PFSK-1 (cell line): ENCODE measurements at regions not wholly inside any gene's neighbourhood (a gene's known extent, or its start where the extent isn't known, plus 50 kb on each side); places are given as distances from the start of the nearest gene placed in this dataset.

Experiments used
- FOXP2 ChIP-seq: optimal IDR thresholded peaks from 2 replicates; pipeline ENCODE3; 2011; ENCODE audit warnings: borderline replicate concordance, control low read depth, inconsistent platforms; ENCODE audit not compliant: insufficient read depth; ENCODE audit errors: extremely low read length, extremely low read depth
- POLR2AphosphoS5 ChIP-seq: IDR thresholded peaks from 2 replicates; pipeline ENCODE4 v1.6.1; 2012; ENCODE audit warnings: low read depth, mild to moderate bottlenecking, control low read depth, low read length, moderate library complexity
- REST ChIP-seq, 2 experiments: IDR thresholded peaks; 2 replicates each; pipeline versions ENCODE4 v1.6.1 to v1.8.0; 2011 to 2012; ENCODE audit warnings: low read depth in 2 of 2, low read length in 2 of 2, control low read depth in 1 of 2, inconsistent platforms in 1 of 2, mild to moderate bottlenecking in 1 of 2, moderate library complexity in 1 of 2; ENCODE audit not compliant: insufficient read depth in 1 of 2
- SIN3A ChIP-seq: IDR thresholded peaks from 2 replicates; pipeline ENCODE4 v1.6.1; 2012; ENCODE audit warnings: mild to moderate bottlenecking, low read length, moderate library complexity, borderline replicate concordance; ENCODE audit not compliant: insufficient read depth
- TAF1 ChIP-seq: IDR thresholded peaks from 2 replicates; pipeline ENCODE4 v1.6.1; 2012; ENCODE audit warnings: low read length, control low read depth, borderline replicate concordance; ENCODE audit not compliant: insufficient read depth

- TF ChIP-seq REST (IDR thresholded peaks at IDR 0.05; ENCODE audit: insufficient read depth in 1 of 2, low read depth in 2 of 2, low read length in 2 of 2) (no peak), POLR2AphosphoS5 (no peak), SIN3A (no peak), FOXP2 (no peak), TAF1 (no peak)
Observed at GRCh38 chr11:128372977-128373376, 214.4 kb downstream of the ETS1 start.

DNA sequence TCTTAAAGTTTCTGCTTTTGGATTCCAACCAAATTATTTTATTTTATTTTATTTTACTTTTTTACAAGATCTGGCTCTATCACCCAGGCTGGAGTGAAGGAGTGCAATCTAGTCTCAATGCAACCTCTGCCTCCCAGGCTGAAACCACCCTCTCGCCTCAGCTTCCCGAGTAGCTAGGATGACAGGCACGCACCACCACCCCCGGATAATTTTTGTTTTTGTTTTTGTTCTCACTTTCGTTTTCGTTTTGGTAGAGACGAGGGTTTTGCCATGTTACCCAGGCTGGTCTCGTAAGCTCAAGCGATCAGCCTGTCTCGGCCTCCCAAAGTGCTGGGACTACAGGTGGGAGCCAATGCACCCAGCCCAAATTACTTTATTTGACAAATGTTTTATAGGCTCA, 219.8 kb downstream of the ETS1 start:
- TF ChIP-seq POLR2AphosphoS5: no peak
- TF ChIP-seq FOXP2: no peak
- TF ChIP-seq TAF1: no peak
- TF ChIP-seq REST (IDR thresholded peaks at IDR 0.05; ENCODE audit: insufficient read depth in 1 of 2, low read depth in 2 of 2, low read length in 2 of 2): no peak
- TF ChIP-seq SIN3A: no peak

DNA sequence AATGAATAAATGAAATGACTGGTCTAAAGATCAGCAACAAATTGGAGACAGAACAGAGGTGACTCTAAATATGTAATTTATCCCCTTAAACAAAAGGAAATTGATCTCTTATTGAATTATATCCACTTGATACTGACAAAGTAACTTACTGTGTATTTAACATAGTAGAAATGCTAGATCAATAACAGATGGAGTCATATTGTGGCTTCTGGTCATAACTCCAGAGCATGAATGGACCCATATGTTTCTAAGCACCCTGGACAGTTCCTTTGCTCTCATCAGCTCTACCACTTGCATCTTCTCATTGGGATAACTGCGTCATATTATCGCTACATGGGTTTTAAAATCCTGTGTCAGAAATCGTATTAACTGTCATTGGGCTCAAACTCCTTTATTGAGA, 222.3 kb downstream of the ETS1 start:
- peak; percentile 96 to 100 for TF ChIP-seq REST (IDR thresholded peaks at IDR 0.05; ENCODE audit: insufficient read depth in 1 of 2, low read depth in 2 of 2, low read length in 2 of 2)
- TF ChIP-seq TAF1: no peak

GRCh38 chr11:128361451-128362020, 225.8 kb downstream of the ETS1 start:
- peak; percentile 87 for TF ChIP-seq FOXP2
- TF ChIP-seq TAF1: no peak
- TF ChIP-seq POLR2AphosphoS5: no peak
- 0 out of 4 replicates have a peak, but pooled peaks of 1 of the 2 experiments have one; percentile 9 for TF ChIP-seq REST (IDR thresholded peaks at IDR 0.05; ENCODE audit: insufficient read depth in 1 of 2, low read depth in 2 of 2, low read length in 2 of 2)
- TF ChIP-seq SIN3A: 0 out of 2 replicates have a peak, but pooled peaks have one; percentile 58

- no peak for TF ChIP-seq FOXP2
- TF ChIP-seq REST (IDR thresholded peaks at IDR 0.05; ENCODE audit: insufficient read depth in 1 of 2, low read depth in 2 of 2, low read length in 2 of 2): no peak
- no peak for TF ChIP-seq SIN3A
- no peak for TF ChIP-seq TAF1
- no peak for TF ChIP-seq POLR2AphosphoS5
Observed at GRCh38 chr11:128359515-128359914, 227.8 kb downstream of the ETS1 start.
